NCI-H2171 treated with DMSO at 0.1 percent for 48 hours (cell line): ENCODE measurements at regions not wholly inside any gene's neighbourhood (a gene's known extent, or its start where the extent isn't known, plus 50 kb on each side); places are given as distances from the start of the nearest gene placed in this dataset.
A peak's percentile ranks its signal among the peaks of the same experiment; 100 is the strongest.

Experiments used
- DNase-seq: peaks from one replicate; lab custom pipeline; 2025; lab: John Stamatoyannopoulos, UW

GRCh38 chr10:21263263-21263803 lies 262.1 kb downstream of the SKIDA1 start:
- DNase-seq: no peak

- DNase-seq: no peak
Observed at GRCh38 chr10:21261842-21262294, 263.6 kb downstream of the SKIDA1 start.

- DNase-seq: no peak
Observed at GRCh38 chr10:21260506-21261149, 264.9 kb downstream of the SKIDA1 start.

- DNase-seq: no peak
Observed at GRCh38 chr10:21260066-21260465, 265.4 kb downstream of the SKIDA1 start.

- DNase-seq: no peak
Observed at GRCh38 chr10:21257919-21258318, 267.6 kb downstream of the SKIDA1 start.

- no peak for DNase-seq
Observed at GRCh38 chr10:21257191-21257590, 268.3 kb downstream of the SKIDA1 start.

GRCh38 chr10:21249435-21249834 lies 276.0 kb downstream of the SKIDA1 start:
- DNase-seq: no peak

- no peak for DNase-seq
Observed at GRCh38 chr10:21247592-21247991, 277.9 kb downstream of the SKIDA1 start.

- DNase-seq: no peak
Observed at GRCh38 chr10:21246178-21246577, 279.3 kb downstream of the SKIDA1 start.

GRCh38 chr10:21243748-21244257 lies 281.7 kb downstream of the SKIDA1 start:
- no peak for DNase-seq

GRCh38 chr10:21242915-21243314 lies 282.6 kb downstream of the SKIDA1 start:
- DNase-seq: no peak

- peak; percentile 81 for DNase-seq
Observed at GRCh38 chr10:21238717-21239116, 286.8 kb downstream of the SKIDA1 start.

- DNase-seq: peak; percentile 78
Observed at GRCh38 chr10:21238044-21238443, 287.4 kb downstream of the SKIDA1 start.

- DNase-seq: no peak
Observed at GRCh38 chr10:21234761-21235160, 290.7 kb downstream of the SKIDA1 start.

GRCh38 chr10:21230219-21230618 lies 295.3 kb downstream of the SKIDA1 start:
- no peak for DNase-seq

GRCh38 chr10:21217748-21218367 lies 307.6 kb downstream of the SKIDA1 start:
- DNase-seq: no peak

GRCh38 chr10:21217107-21217506 lies 308.4 kb downstream of the SKIDA1 start:
- DNase-seq: peak; percentile 91

GRCh38 chr10:21214329-21214728 lies 311.2 kb downstream of the SKIDA1 start:
- no peak for DNase-seq

GRCh38 chr10:21213381-21213780 lies 312.1 kb downstream of the SKIDA1 start:
- no peak for DNase-seq

GRCh38 chr10:21212912-21213311 lies 312.6 kb downstream of the SKIDA1 start:
- no peak for DNase-seq

- DNase-seq: no peak
Observed at GRCh38 chr10:21212348-21212747, 313.1 kb downstream of the SKIDA1 start.

- DNase-seq: no peak
Observed at GRCh38 chr10:21209495-21209894, 312.4 kb upstream of the NEBL start.

- DNase-seq: no peak
Observed at GRCh38 chr10:21208666-21209316, 311.7 kb upstream of the NEBL start.
